Fibroblast of skin of abdomen (primary cell): ENCODE measurements at regions not wholly inside any gene's neighbourhood (a gene's known extent, or its start where the extent isn't known, plus 50 kb on each side); places are given as distances from the start of the nearest gene placed in this dataset.
A peak's percentile ranks its signal among the peaks of the same experiment; 100 is the strongest.

Experiments used
- DNase-seq: peaks from one replicate; pipeline ENCODE4 v3.0.0-alpha.2; 2013

DNA sequence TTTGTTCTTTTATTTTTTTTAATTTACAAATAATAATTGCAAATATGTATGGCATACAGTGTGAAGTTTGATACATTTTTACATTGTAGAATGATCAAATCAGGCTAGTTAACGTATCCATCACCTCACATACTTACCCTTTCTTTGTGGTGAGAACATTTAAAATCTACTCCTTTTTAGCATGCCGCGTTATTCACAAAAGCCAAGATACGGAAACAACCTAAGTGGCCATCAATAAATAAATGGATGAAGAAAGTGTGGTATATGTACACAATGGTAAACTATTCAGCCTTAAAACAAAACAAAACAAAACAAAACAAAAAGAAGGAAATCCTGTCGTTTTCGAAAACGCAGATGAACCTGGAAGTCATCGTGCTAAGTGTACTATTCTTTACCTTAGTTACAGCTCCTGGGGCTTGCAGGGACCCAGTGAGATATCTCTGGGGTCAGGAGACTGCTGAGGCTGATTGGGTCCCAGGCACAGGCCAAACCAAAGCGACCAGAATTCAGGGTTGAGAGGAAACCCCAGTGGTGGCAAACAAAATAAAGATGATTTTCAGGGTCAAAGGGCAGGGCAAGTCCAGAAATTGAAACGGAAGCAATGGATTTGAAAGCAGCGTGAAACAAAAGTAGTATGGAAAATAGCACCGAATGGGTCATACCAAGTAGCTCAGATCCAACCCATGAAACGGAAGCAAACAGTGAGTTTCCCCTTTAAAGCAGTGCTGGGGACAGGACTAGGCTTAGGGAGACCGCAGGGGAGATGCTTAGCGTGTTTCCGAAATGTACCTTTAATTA is 188.2 kb downstream of the PLPP3 start:
- no peak for DNase-seq

DNA sequence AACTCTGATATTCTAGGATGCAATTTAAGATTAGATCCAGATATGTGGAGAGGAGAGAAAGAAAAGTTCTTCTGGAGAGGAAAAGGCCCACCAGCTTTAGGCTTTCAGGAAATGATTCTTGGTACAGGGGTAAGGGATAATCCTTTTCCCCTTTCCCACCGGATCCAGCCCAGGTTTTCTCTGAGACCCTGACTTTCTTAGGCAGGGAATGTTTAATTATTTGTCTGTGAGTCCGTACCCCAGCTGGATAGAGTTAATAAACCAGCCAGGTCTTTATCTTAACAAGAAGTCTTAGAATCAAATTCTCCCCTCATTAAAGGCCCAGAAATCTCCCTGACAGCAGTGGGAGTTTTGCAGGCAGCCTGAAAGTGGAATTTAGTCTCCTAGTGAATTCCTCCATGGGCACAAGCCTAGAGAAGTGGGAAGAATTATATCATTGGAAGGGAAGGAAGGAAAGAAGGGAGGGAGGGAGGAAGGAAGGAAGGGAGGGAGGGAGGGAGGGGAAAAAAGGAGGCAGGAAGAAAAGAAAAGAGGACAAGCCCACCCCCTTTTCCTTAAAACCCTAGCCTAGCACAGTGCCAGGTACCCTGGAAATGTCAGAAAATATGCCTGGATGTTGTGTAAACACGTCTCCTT is 189.0 kb downstream of the PLPP3 start:
- peak; percentile 47 for DNase-seq

GRCh38 chr1:56389813-56390212 is 189.6 kb downstream of the PLPP3 start:
- DNase-seq, result no peak

- DNase-seq, result peak; percentile 28
Observed at GRCh38 chr1:56387071-56387740, 192.2 kb downstream of the PLPP3 start.

GRCh38 chr1:56385314-56385713 is 194.0 kb downstream of the PLPP3 start:
- no peak for DNase-seq

DNA sequence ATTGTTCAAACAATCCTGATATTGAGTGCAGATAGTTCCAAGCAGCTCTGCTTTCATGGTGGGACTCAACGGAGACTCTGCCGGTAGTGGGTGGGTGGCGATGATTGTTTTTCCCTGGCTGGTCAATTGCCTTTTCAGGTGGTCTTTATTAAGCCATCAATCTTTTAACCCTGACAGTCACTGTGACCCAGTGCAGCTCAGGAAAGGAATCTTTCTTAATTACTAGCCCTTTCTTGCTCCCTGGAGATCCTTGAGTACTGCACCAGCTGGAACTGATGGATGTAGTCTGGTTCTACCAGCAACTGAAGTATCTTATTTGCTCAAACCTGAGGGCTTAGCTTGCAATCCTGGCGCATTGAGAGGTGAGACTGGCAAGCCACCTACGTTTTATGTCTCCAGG is 196.4 kb downstream of the PLPP3 start:
- DNase-seq, result no peak

DNA sequence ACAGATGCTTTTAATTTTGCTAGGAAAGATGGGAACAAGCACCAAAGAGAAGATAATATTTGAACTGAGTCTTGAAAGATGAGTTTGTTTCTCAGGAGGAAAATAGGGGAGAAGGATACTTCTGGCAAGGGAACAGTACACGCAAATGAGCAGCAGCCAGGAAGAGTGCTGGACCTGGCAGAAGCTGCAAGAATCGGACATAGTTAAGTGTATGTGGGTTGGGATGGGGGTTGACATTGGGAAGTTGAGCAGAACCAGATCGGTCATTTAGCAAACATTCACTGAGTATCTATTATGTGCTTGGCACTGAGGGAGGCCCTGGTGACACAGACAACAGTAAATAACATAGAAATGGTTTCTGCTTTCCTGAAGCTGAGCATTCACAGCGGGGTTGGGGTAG is 198.8 kb downstream of the PLPP3 start:
- DNase-seq, result no peak

- no peak for DNase-seq
Observed at GRCh38 chr1:56378341-56379070, 200.9 kb downstream of the PLPP3 start.

DNA sequence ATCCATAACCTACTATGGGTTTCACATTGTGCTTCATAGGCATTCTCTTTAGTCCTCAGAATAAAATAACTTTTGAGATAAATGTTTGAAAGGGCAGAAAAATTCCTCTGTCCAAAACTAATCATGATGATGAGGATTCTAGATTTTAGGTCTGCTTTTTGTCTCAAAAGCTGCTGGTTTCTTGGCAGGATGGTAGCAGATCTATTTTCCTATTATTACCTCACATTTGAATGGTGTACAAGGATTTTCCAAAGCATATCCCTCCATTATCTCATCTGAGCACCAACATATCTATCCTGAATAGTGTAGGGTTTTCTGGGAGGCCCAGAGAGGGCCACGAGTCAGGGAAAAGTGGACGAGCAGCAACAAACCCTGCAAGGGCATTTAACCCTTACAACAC is 201.9 kb downstream of the PLPP3 start:
- no peak for DNase-seq

DNA sequence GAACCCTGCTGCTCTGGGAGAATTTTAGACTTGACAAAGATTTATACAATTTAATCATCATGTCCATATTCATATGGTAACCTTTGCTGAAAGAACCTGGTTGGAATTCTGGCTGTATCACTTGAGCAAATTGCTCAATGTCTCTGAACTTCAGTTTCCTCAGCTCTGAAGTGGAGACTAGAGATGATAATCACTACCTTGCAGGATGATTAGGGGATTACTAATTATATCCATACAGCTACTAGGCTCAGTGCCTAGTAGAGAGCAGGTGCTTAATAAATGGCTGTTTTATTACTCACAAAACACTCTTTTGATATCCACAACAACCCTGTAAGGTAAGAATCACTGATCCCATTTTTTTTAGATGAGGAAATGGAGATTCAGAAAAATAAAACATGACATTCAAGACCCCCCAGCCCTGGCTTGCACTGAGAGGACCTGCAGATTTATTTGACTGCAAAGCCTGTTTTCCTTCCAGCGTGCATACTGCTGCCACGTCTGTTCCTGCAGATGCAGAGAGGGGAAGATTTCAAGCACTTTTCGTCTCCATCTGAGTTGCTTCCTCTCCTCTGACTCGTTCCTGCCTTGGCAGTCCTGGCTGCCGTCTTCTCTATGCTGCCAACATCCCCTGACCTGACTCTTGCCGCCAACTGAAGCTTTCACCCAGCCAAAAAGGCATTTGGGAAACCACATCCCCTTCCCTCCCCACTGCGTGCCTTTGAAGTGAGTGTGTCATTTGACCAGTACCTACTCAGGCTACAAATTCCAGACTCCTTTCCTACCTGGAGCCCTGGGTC is 203.0 kb downstream of the PLPP3 start:
- DNase-seq, result peak; percentile 48

- DNase-seq, result peak; percentile 24
Observed at GRCh38 chr1:56375326-56375804, 204.0 kb downstream of the PLPP3 start.

GRCh38 chr1:56374026-56374974 is 205.1 kb downstream of the PLPP3 start:
- peak; percentile 30 for DNase-seq

GRCh38 chr1:56370513-56370912 is 208.8 kb downstream of the PLPP3 start:
- DNase-seq, result no peak

DNA sequence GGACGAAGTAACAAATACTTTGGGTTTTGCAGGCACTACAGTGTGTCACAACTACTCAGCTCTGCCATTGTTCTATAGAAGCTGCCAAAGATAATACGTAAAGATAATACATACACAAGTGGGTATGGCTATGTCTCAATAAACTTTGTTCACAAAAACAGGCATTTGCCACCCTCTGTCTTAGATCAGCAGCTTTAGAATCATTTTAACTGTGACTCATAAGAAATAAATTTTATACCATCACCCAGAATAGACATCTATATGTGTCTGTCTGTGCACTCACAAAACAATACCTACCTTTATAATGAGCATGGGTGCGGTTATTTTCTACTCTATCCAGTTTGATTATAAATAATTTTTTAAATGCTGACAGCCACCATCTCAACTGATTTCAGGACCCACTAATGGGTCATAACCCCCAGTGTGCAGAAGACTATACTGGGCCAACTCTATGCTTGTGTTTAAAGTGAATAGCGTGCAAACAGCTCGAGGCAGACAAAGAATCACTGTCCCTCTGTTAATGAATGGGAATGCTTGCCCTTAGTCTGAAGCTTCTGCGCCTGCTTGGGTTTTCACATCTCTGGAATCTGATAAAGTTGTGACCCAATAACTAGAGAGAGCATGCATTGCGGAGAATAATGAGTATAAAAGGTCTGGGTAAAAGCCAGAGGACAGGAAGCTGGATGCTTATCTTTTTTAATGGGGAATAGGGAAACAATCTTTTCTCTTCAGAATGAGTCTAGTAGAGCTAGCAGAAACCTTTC is 216.2 kb downstream of the PLPP3 start:
- DNase-seq, result no peak

DNA sequence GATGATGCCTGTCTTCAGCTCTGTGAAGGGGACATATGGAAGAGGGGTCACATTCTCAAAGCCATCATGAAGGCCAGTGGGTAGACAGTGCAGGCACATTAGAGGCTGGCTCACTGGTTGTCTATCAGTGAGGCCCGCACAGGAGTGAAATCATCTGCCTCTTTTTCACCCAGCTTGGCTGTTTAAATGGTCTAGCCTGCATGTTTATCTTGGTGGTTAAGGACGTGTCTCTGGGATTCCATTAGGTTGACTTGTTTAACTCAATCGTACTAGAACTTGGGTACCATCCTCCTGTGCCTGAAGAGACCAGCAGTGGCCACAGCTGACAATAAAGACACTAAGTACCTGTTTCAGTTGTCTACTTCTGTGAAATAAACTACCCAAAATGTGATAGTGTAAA is 219.3 kb downstream of the PLPP3 start:
- no peak for DNase-seq

GRCh38 chr1:56359056-56359455 is 220.3 kb downstream of the PLPP3 start:
- no peak for DNase-seq

DNA sequence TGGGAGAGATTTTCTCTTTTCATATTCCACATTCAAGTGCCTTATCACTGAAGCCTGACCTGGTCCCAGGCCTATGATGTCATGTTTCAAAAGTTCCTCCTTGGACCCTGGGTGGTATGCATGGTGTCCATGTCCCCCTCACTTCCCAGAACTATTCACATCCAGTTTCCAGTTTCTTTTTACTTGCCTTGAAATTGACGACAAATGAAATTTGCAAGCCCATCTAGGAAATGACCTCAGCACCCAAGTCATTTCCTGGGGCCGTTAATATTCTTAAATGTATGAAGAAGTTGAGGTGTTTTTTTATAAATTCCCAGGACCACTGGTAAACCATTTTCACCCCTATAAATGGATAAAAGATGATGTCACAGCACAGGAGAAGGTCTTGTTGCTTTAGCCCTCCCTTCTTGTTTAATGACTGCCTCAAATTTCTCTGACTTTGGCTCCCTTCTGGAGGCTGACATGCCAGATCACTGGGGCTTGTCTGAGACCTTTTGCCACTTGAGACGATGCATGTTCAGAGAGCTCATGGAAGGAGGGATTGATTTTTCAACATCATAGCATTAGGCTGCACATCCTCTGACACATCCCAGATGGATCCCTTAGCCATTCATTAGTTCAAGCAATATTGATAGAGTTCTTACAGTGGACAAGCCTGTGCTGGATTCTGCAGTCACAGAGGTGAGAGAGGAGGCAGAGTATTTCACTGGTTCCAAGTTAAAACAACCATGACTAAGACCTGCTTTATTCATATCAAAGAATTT is 221.3 kb downstream of the PLPP3 start:
- DNase-seq, result no peak

GRCh38 chr1:56356376-56356990 is 222.9 kb downstream of the PLPP3 start:
- DNase-seq, result no peak

DNA sequence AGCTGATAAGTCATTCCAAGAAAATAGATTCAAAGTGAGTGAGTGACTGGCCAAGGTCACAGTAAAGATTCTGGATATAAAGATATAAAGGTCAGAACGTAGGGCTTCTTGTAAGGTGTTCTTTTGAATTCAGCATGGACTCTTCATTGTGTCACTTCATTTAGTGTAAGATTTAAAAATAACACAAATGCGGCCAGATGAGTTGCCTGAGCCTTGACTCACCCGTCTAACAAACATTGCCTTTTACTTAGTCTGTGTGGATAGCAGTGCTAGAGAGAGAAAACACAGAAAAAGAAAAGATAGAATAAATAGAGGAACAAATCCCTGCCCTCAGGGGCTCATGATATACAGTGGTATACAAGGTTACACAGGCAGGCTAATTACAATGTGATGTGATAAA is 223.4 kb downstream of the PLPP3 start:
- no peak for DNase-seq
